ENCODE measurements at regions not wholly inside any gene's neighbourhood (a gene's known extent, or its start where the extent isn't known, plus 50 kb on each side); places are given as distances from the start of the nearest gene placed in this dataset.
"Not testable (repeated sequence)": the region's sequence is repeated elsewhere in the genome, so short reads cannot be mapped to it uniquely, and the experiment has no call there.

- ChIA-PET POLR2A (no interaction called here), CTCF (no interaction called here)
- H3K27me3 Mint-ChIP-seq: no peaks in the 10 kb centered on the region
These were observed 119.0 kb upstream of the TBC1D5 start for GRCh38 chr3:17861476-17861875.

GRCh38 chr3:17860840-17861471 is 118.5 kb upstream of the TBC1D5 start:
- H3K36me3 ChIP-seq (ENCODE audit: insufficient read depth, low read length); intact Hi-C loops (cut with DNase I, micrococcal nuclease); POLR2A ChIA-PET; H3K27ac ChIP-seq (ENCODE audit: low read depth in 1 of 2, low read length in 2 of 2); H3K27me3 Mint-ChIP-seq; H3K4me1 Mint-ChIP-seq (ENCODE audit: low read depth); H3K27me3 ChIP-seq (ENCODE audit: control insufficient read depth in 1 of 2, insufficient read depth in 2 of 2, low read length in 2 of 2); H3K4me3 ChIP-seq (ENCODE audit: low read length); H3K4me1 ChIP-seq (ENCODE audit: insufficient read depth, low read length); H3K9me3 Mint-ChIP-seq; ATAC-seq (ENCODE audit: poor library complexity); H3K4me3 Mint-ChIP-seq; CTCF ChIA-PET; DNase-seq; H3K9me3 ChIP-seq (ENCODE audit: control insufficient read depth in 1 of 2, insufficient read depth in 1 of 2, low read length in 2 of 2); H3K27ac Mint-ChIP-seq; H3K36me3 Mint-ChIP-seq (ENCODE audit: low read depth): not testable (repeated sequence)

More at GRCh38 chr3:17861476-17861875, 119.0 kb upstream of the TBC1D5 start:
- Mint-ChIP-seq H3K4me1 (ENCODE audit: low read depth) (no peaks in the 10 kb centered on the region), H3K4me3 (no peak overlapping the region), H3K9me3 (peaks cover 3% of the 10 kb centered on the region), H3K36me3 (ENCODE audit: low read depth) (no peaks in the 10 kb centered on the region), H3K27ac (no peak overlapping the region)
- no peak for DNase-seq
- Histone ChIP-seq H3K36me3 (ENCODE audit: insufficient read depth, low read length) (no peaks in the 10 kb centered on the region), H3K4me1 (ENCODE audit: insufficient read depth, low read length) (no peaks in the 10 kb centered on the region), H3K27me3 (ENCODE audit: control insufficient read depth in 1 of 2, insufficient read depth in 2 of 2, low read length in 2 of 2) (peaks cover 0 to 3% of the 10 kb centered on the region in 2 experiments), H3K9me3 (ENCODE audit: control insufficient read depth in 1 of 2, insufficient read depth in 1 of 2, low read length in 2 of 2) (no peaks in the 10 kb centered on the region), H3K4me3 (ENCODE audit: low read length) (no peak overlapping the region), H3K27ac (ENCODE audit: low read depth in 1 of 2, low read length in 2 of 2) (no peak overlapping the region)
- intact Hi-C loops (cut with DNase I, micrococcal nuclease): no loop called here
- no peak for TF ChIP-seq CTCF (IDR thresholded peaks at IDR 0.05)
- no peak for ATAC-seq (ENCODE audit: poor library complexity)

- ChIA-PET CTCF (interaction anchor here (1.2 kb wide), 1 partner anchor 11 kb away, joined by 3 read pairs; no protein-coding TSS in a partner anchor), POLR2A (no interaction called here)
- Histone ChIP-seq H3K4me3 (ENCODE audit: low read length) (no peak overlapping the region), H3K27ac (ENCODE audit: low read depth in 1 of 2, low read length in 2 of 2) (no peak overlapping the region), H3K9me3 (ENCODE audit: control insufficient read depth in 1 of 2, insufficient read depth in 1 of 2, low read length in 2 of 2) (no peaks in the 10 kb centered on the region), H3K4me1 (ENCODE audit: insufficient read depth, low read length) (no peaks in the 10 kb centered on the region), H3K36me3 (ENCODE audit: insufficient read depth, low read length) (no peaks in the 10 kb centered on the region), H3K27me3 (ENCODE audit: control insufficient read depth in 1 of 2, insufficient read depth in 2 of 2, low read length in 2 of 2) (no peaks in the 10 kb centered on the region)
- no peaks in the 10 kb centered on the region for H3K36me3 Mint-ChIP-seq (ENCODE audit: low read depth)
- peaks cover 3% of the 10 kb centered on the region for H3K9me3 Mint-ChIP-seq
- no peak overlapping the region for H3K4me3 Mint-ChIP-seq
- no peak for ATAC-seq (ENCODE audit: poor library complexity)
- H3K4me1 Mint-ChIP-seq (ENCODE audit: low read depth): no peaks in the 10 kb centered on the region
- intact Hi-C loops (cut with DNase I, micrococcal nuclease): no loop called here
- no peak for TF ChIP-seq CTCF (IDR thresholded peaks at IDR 0.05)
- no peak overlapping the region for H3K27ac Mint-ChIP-seq
- DNase-seq: no peak
- no peaks in the 10 kb centered on the region for H3K27me3 Mint-ChIP-seq
These were observed 109.8 kb upstream of the TBC1D5 start for GRCh38 chr3:17852217-17852616.

- no peaks in the 10 kb centered on the region for H3K27me3 ChIP-seq (ENCODE audit: control insufficient read depth in 1 of 2, insufficient read depth in 2 of 2, low read length in 2 of 2)
- POLR2A ChIA-PET: no interaction called here
- intact Hi-C loops (cut with DNase I, micrococcal nuclease): no loop called here
- no peaks in the 10 kb centered on the region for H3K9me3 ChIP-seq (ENCODE audit: control insufficient read depth in 1 of 2, insufficient read depth in 1 of 2, low read length in 2 of 2)
- no peak for ATAC-seq (ENCODE audit: poor library complexity)
- Mint-ChIP-seq H3K27ac (no peak overlapping the region), H3K27me3 (no peaks in the 10 kb centered on the region), H3K4me1 (ENCODE audit: low read depth) (no peaks in the 10 kb centered on the region), H3K36me3 (ENCODE audit: low read depth) (no peaks in the 10 kb centered on the region), H3K9me3 (no peaks in the 10 kb centered on the region), H3K4me3 (no peak overlapping the region)
- H3K27ac ChIP-seq (ENCODE audit: low read depth in 1 of 2, low read length in 2 of 2): no peak overlapping the region
- no peaks in the 10 kb centered on the region for H3K36me3 ChIP-seq (ENCODE audit: insufficient read depth, low read length)
- no peaks in the 10 kb centered on the region for H3K4me1 ChIP-seq (ENCODE audit: insufficient read depth, low read length)
- DNase-seq: peak in 1 of 14 experiments; percentile 2
- CTCF ChIA-PET: no interaction called here
- no peak for TF ChIP-seq CTCF (IDR thresholded peaks at IDR 0.05)
- H3K4me3 ChIP-seq (ENCODE audit: low read length): no peak overlapping the region
These were observed 108.0 kb upstream of the TBC1D5 start for GRCh38 chr3:17850448-17850847.
